ENCODE measurements at regions not wholly inside any gene's neighbourhood (a gene's known extent, or its start where the extent isn't known, plus 50 kb on each side); places are given as distances from the start of the nearest gene placed in this dataset.

GRCh38 chr10:62873866-62874265, 57.7 kb upstream of the EGR2 start:
- TF ChIP-seq CTCF (IDR thresholded peaks at IDR 0.05) (no peak), POLR2AphosphoS5 (IDR thresholded peaks at IDR 0.05) (no peak)
